ENCODE measurements at regions not wholly inside any gene's neighbourhood (a gene's known extent, or its start where the extent isn't known, plus 50 kb on each side); places are given as distances from the start of the nearest gene placed in this dataset.

DNA sequence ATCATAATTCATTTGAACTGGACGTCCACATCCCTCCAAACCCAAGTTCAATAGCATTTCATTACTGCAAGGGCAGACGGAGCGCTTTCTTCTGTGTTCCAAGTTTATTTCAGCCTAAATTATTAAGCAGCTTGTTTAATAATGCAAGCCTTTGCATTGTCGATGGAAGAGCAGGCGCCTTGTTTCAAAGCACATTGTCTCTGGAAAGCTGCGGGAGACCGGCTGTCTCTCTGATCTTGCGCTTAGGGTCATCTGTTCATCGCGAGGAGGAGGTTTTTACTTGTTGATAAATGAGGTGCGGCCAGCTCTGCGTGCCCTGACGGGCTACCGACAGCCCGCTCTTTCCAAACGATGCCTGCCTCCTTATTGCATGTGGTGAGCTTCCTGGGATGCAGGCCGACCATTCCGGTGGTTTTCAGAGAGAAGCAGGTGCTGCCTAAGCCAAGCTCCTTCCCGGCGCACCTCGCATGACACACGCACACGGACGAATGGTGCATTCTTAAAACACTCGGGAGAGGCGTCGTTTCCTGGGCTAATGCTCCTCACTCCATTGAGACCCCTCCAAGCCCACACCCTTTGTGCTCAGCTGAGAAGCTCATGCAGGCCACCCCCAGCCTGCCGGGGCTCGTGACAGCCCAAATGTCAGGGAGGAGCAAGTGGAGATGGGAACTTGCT, 456.9 kb downstream of the BRD1 start:
- TF ChIP-seq, protein P1, sequence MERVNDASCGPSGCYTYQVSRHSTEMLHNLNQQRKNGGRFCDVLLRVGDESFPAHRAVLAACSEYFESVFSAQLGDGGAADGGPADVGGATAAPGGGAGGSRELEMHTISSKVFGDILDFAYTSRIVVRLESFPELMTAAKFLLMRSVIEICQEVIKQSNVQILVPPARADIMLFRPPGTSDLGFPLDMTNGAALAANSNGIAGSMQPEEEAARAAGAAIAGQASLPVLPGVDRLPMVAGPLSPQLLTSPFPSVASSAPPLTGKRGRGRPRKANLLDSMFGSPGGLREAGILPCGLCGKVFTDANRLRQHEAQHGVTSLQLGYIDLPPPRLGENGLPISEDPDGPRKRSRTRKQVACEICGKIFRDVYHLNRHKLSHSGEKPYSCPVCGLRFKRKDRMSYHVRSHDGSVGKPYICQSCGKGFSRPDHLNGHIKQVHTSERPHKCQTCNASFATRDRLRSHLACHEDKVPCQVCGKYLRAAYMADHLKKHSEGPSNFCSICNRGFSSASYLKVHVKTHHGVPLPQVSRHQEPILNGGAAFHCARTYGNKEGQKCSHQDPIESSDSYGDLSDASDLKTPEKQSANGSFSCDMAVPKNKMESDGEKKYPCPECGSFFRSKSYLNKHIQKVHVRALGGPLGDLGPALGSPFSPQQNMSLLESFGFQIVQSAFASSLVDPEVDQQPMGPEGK (CRISPR knock-in tag; IDR thresholded peaks at IDR 0.05; ENCODE audit: borderline replicate concordance): no peak
- TF ChIP-seq ZNF70 (CRISPR knock-in tag; IDR thresholded peaks at IDR 0.05) (no peak), ZNF565 (CRISPR knock-in tag; conservative IDR thresholded peaks at IDR 0.05; ENCODE audit: low read depth) (no peak), SNAI2 (CRISPR knock-in tag; IDR thresholded peaks at IDR 0.05) (no peak), ISL1 (CRISPR knock-in tag; IDR thresholded peaks at IDR 0.05) (no peak), PPARA (CRISPR knock-in tag; IDR thresholded peaks at IDR 0.05; ENCODE audit: borderline replicate concordance) (no peak), OSR1 (CRISPR knock-in tag; IDR thresholded peaks at IDR 0.05) (no peak), TOX (CRISPR knock-in tag; IDR thresholded peaks at IDR 0.05; ENCODE audit: borderline replicate concordance) (no peak), ZNF8 (CRISPR knock-in tag; IDR thresholded peaks at IDR 0.05) (no peak), TCF4 (CRISPR knock-in tag; IDR thresholded peaks at IDR 0.05; ENCODE audit: borderline replicate concordance) (no peak), ESRRG (CRISPR knock-in tag; IDR thresholded peaks at IDR 0.05) (no peak), CSDC2 (CRISPR knock-in tag; IDR thresholded peaks at IDR 0.05) (no peak), ZC3H10 (CRISPR knock-in tag; IDR thresholded peaks at IDR 0.05) (no peak)
- TF ChIP-seq, protein P2, sequence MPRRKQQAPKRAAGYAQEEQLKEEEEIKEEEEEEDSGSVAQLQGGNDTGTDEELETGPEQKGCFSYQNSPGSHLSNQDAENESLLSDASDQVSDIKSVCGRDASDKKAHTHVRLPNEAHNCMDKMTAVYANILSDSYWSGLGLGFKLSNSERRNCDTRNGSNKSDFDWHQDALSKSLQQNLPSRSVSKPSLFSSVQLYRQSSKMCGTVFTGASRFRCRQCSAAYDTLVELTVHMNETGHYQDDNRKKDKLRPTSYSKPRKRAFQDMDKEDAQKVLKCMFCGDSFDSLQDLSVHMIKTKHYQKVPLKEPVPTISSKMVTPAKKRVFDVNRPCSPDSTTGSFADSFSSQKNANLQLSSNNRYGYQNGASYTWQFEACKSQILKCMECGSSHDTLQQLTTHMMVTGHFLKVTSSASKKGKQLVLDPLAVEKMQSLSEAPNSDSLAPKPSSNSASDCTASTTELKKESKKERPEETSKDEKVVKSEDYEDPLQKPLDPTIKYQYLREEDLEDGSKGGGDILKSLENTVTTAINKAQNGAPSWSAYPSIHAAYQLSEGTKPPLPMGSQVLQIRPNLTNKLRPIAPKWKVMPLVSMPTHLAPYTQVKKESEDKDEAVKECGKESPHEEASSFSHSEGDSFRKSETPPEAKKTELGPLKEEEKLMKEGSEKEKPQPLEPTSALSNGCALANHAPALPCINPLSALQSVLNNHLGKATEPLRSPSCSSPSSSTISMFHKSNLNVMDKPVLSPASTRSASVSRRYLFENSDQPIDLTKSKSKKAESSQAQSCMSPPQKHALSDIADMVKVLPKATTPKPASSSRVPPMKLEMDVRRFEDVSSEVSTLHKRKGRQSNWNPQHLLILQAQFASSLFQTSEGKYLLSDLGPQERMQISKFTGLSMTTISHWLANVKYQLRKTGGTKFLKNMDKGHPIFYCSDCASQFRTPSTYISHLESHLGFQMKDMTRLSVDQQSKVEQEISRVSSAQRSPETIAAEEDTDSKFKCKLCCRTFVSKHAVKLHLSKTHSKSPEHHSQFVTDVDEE (CRISPR knock-in tag; IDR thresholded peaks at IDR 0.05): no peak
- TF ChIP-seq, protein P3, sequence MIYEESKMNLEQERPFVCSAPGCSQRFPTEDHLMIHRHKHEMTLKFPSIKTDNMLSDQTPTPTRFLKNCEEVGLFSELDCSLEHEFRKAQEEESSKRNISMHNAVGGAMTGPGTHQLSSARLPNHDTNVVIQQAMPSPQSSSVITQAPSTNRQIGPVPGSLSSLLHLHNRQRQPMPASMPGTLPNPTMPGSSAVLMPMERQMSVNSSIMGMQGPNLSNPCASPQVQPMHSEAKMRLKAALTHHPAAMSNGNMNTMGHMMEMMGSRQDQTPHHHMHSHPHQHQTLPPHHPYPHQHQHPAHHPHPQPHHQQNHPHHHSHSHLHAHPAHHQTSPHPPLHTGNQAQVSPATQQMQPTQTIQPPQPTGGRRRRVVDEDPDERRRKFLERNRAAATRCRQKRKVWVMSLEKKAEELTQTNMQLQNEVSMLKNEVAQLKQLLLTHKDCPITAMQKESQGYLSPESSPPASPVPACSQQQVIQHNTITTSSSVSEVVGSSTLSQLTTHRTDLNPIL (CRISPR knock-in tag; IDR thresholded peaks at IDR 0.05; ENCODE audit: low read depth): no peak
- TF ChIP-seq, protein P4, sequence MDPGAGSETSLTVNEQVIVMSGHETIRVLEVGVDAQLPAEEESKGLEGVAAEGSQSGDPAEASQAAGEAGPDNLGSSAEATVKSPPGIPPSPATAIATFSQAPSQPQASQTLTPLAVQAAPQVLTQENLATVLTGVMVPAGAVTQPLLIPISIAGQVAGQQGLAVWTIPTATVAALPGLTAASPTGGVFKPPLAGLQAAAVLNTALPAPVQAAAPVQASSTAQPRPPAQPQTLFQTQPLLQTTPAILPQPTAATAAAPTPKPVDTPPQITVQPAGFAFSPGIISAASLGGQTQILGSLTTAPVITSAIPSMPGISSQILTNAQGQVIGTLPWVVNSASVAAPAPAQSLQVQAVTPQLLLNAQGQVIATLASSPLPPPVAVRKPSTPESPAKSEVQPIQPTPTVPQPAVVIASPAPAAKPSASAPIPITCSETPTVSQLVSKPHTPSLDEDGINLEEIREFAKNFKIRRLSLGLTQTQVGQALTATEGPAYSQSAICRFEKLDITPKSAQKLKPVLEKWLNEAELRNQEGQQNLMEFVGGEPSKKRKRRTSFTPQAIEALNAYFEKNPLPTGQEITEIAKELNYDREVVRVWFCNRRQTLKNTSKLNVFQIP (CRISPR knock-in tag; IDR thresholded peaks at IDR 0.05; ENCODE audit: borderline replicate concordance, low read depth): no peak
- TF ChIP-seq, protein P5, sequence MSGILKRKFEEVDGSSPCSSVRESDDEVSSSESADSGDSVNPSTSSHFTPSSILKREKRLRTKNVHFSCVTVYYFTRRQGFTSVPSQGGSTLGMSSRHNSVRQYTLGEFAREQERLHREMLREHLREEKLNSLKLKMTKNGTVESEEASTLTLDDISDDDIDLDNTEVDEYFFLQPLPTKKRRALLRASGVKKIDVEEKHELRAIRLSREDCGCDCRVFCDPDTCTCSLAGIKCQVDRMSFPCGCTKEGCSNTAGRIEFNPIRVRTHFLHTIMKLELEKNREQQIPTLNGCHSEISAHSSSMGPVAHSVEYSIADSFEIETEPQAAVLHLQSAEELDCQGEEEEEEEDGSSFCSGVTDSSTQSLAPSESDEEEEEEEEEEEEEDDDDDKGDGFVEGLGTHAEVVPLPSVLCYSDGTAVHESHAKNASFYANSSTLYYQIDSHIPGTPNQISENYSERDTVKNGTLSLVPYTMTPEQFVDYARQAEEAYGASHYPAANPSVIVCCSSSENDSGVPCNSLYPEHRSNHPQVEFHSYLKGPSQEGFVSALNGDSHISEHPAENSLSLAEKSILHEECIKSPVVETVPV (CRISPR knock-in tag; IDR thresholded peaks at IDR 0.05): no peak
- ATAC-seq: no peak

DNA sequence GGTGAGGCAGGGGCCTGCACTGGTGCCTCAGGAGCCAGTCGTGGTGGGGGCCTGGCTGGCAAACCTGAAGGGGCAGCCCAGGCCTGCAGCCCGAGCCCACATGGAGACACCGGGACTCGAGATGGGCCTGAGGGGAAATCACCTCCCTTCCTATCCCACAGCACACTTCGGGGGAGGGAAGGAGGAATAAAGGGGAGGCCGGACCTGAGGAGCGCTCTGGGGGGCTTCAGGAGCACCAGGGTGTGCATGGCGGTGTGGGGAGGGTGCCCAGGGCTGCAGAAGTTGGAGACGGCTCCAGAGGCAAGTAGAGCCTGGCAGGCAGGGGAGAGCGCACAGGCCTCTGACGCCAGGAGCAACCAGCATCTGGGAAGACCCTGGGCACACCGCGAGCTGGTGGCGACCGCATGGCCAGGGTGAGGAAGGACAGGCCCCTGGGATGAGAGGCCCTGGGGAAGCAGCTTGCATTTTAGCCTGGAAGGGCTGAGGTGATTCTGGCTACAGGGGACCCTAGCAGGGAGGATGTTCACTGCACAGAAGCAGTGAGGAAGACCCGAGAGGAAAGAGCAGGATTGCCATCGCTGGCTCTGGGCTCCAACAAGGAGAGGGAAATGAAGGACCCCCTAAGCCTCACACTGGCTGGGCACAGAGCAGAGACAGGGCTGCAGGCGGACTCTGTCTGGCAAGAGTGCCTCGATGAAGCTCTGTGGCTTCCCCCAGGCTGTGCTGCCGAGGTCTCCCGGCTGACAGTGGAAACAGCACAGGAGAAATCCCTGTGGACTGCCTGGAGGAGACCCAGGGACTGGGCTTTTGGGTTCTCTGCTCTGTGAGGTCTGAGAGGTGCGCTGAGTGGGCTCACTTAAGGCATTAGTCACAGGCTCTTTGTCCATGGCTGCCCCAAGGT, 457.7 kb downstream of the BRD1 start:
- ATAC-seq: no peak
- TF ChIP-seq ZNF8 (CRISPR knock-in tag; IDR thresholded peaks at IDR 0.05) (no peak), ESRRG (CRISPR knock-in tag; IDR thresholded peaks at IDR 0.05) (no peak), RARB (CRISPR knock-in tag; IDR thresholded peaks at IDR 0.05) (no peak), ZNF565 (CRISPR knock-in tag; conservative IDR thresholded peaks at IDR 0.05; ENCODE audit: low read depth) (no peak), ISL1 (CRISPR knock-in tag; IDR thresholded peaks at IDR 0.05) (no peak), TCF4 (CRISPR knock-in tag; IDR thresholded peaks at IDR 0.05; ENCODE audit: borderline replicate concordance) (no peak), OSR1 (CRISPR knock-in tag; IDR thresholded peaks at IDR 0.05) (no peak), TOX (CRISPR knock-in tag; IDR thresholded peaks at IDR 0.05; ENCODE audit: borderline replicate concordance) (no peak)
- TF ChIP-seq, protein P5 (CRISPR knock-in tag; IDR thresholded peaks at IDR 0.05): no peak

Data from SK-N-SH treated with all-trans-retinoic acid at 6 μM for 48 hours (cell line).